GM18508 (cell line): ENCODE measurements at regions not wholly inside any gene's neighbourhood (a gene's known extent, or its start where the extent isn't known, plus 50 kb on each side); places are given as distances from the start of the nearest gene placed in this dataset.

Experiments used
- ATAC-seq: cut with Tn5 transposase; IDR thresholded peaks from one replicate; pipeline ENCODE4 v1.9.1; 2021; ENCODE audit warnings: moderate number of reproducible peaks; ENCODE audit not compliant: insufficient read depth, unreplicated experiment

- ATAC-seq, result no peak
Observed at GRCh38 chr4:104938624-104939023, 208.1 kb upstream of the TET2 start.

GRCh38 chr4:104940927-104941326 lies 205.7 kb upstream of the TET2 start:
- no peak for ATAC-seq

GRCh38 chr4:104941661-104942062 lies 205.0 kb upstream of the TET2 start:
- ATAC-seq, result peak; percentile 64

- ATAC-seq, result peak; percentile 57
Observed at GRCh38 chr4:104942990-104943743, 203.5 kb upstream of the TET2 start.

- no peak for ATAC-seq
Observed at GRCh38 chr4:104944596-104944995, 202.1 kb upstream of the TET2 start.

GRCh38 chr4:104964410-104965175 lies 182.1 kb upstream of the TET2 start:
- no peak for ATAC-seq

GRCh38 chr4:104966349-104967033 lies 180.2 kb upstream of the TET2 start:
- ATAC-seq, result peak; percentile 98

GRCh38 chr4:104967034-104967401 lies 179.7 kb upstream of the TET2 start:
- ATAC-seq, result no peak

- no peak for ATAC-seq
Observed at GRCh38 chr4:104969394-104970082, 177.1 kb upstream of the TET2 start.

- no peak for ATAC-seq
Observed at GRCh38 chr4:104971462-104971861, 175.2 kb upstream of the TET2 start.

- no peak for ATAC-seq
Observed at GRCh38 chr4:104973708-104974107, 173.0 kb upstream of the TET2 start.

- ATAC-seq, result no peak
Observed at GRCh38 chr4:104975617-104976016, 171.1 kb upstream of the TET2 start.

- no peak for ATAC-seq
Observed at GRCh38 chr4:104976262-104976661, 170.4 kb upstream of the TET2 start.

- ATAC-seq, result no peak
Observed at GRCh38 chr4:104979083-104979760, 167.5 kb upstream of the TET2 start.

- no peak for ATAC-seq
Observed at GRCh38 chr4:104983615-104984179, 163.0 kb upstream of the TET2 start.

GRCh38 chr4:104986306-104986705 lies 160.4 kb upstream of the TET2 start:
- ATAC-seq, result no peak

GRCh38 chr4:104989371-104989770 lies 157.3 kb upstream of the TET2 start:
- no peak for ATAC-seq

- ATAC-seq, result no peak
Observed at GRCh38 chr4:105002278-105002677, 144.4 kb upstream of the TET2 start.

- ATAC-seq, result no peak
Observed at GRCh38 chr4:105014234-105014633, 132.4 kb upstream of the TET2 start.

GRCh38 chr4:105014635-105015034 lies 132.0 kb upstream of the TET2 start:
- ATAC-seq, result no peak
